Brain microvascular endothelial cell (primary cell): ENCODE measurements at regions not wholly inside any gene's neighbourhood (a gene's known extent, or its start where the extent isn't known, plus 50 kb on each side); places are given as distances from the start of the nearest gene placed in this dataset.
"Not testable (repeated sequence)": the region's sequence is repeated elsewhere in the genome, so short reads cannot be mapped to it uniquely, and the experiment has no call there.

Experiments
- DNase-seq: peaks from one replicate; pipeline ENCODE4 v3.0.0-alpha.2; 2020
- H3K27ac ChIP-seq: fragments of 250-450 bp; sonication (Bioruptor Pico); 2 replicates; pipeline ENCODE4 v1.5.1; 2020; ENCODE audit warnings: mild to moderate bottlenecking, moderate library complexity
- H3K27me3 ChIP-seq: fragments of 250-450 bp; sonication (Bioruptor Pico); replicated peaks from 2 replicates; pipeline ENCODE4 v1.5.1; 2020; ENCODE audit warnings: mild to moderate bottlenecking
- H3K36me3 ChIP-seq: fragments of 250-450 bp; sonication (Bioruptor Pico); replicated peaks from 2 replicates; pipeline ENCODE4 v1.5.1; 2020; ENCODE audit warnings: mild to moderate bottlenecking
- H3K4me3 ChIP-seq: 2 replicates; pipeline ENCODE4 v1.5.1; 2011; ENCODE audit warnings: low read depth, mild to moderate bottlenecking, control low read depth, low read length, moderate library complexity
- CTCF ChIP-seq: IDR thresholded peaks from 2 replicates; pipeline ENCODE4 v1.5.1; 2011; ENCODE audit warnings: low read depth, mild to moderate bottlenecking, moderate library complexity, low read length, control low read depth, inconsistent platforms; ENCODE audit errors: missing control alignments
- in situ Hi-C: cut with HindIII; loops from 2 replicates; pipeline ENCODE4 v1.10.0; 2017; ENCODE audit warnings: low sequenced_read_pairs, low pct_ligation_motif_present

- TF ChIP-seq CTCF: no peak
- DNase-seq: no peak
- in situ Hi-C loops: no loop called here
- H3K27me3 ChIP-seq: no peaks in the 10 kb centered on the region
- H3K4me3 ChIP-seq: no peak overlapping the region
- no peaks in the 10 kb centered on the region for H3K36me3 ChIP-seq
- no peak overlapping the region for H3K27ac ChIP-seq
Observed at GRCh38 chr1:223046011-223046410, 97.0 kb downstream of the TLR5 start.

DNA sequence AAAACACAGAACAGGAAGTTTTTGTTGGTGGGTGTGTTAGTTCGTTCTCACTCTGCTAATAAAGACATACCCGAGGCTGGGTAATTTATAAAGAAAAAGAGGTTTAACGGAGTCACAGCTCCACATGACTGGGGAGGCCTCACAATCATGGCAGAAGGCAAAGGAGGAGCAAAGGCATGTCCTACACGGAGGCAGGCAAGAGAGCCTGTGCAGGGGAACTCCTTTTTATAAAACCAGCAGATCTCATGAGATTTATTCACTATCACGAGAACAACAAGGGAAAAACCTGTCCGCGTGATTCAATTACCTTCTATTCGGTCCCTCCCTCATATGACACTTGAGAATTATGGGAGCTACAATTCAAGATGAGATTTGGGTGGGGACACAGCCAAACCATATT lies 96.6 kb downstream of the TLR5 start:
- DNase-seq, in situ Hi-C loops, H3K4me3 ChIP-seq, H3K36me3 ChIP-seq, H3K27me3 ChIP-seq, H3K27ac ChIP-seq: not testable (repeated sequence)

DNA sequence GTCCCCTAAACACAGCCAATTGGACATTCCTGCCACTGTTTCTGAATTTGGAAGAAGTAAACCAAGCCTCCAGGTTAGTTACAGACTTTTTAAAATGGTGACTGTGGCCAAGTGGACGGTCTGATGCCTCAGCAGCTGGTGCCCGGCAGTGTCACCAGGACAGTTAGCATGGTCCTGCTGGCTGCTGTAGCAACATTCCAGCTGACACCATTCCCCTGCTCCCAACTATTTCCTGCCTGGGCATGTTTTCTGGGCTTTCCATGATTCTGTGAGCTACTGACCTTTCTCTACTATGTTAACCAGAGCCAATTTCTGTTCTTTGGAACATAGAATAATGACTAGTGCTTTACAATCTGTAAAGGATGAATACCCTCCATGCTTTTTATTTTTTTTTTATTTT lies 95.0 kb downstream of the TLR5 start:
- in situ Hi-C loops: no loop called here
- Histone ChIP-seq H3K27ac (no peak overlapping the region), H3K4me3 (no peak overlapping the region), H3K36me3 (no peaks in the 10 kb centered on the region), H3K27me3 (no peaks in the 10 kb centered on the region)
- no peak for TF ChIP-seq CTCF
- no peak for DNase-seq

- no peaks in the 10 kb centered on the region for H3K36me3 ChIP-seq
- no peak for TF ChIP-seq CTCF
- H3K27me3 ChIP-seq: no peaks in the 10 kb centered on the region
- no peak overlapping the region for H3K4me3 ChIP-seq
- no peak overlapping the region for H3K27ac ChIP-seq
- no peak for DNase-seq
- in situ Hi-C loops: no loop called here
Observed at GRCh38 chr1:223052462-223052861, 90.6 kb downstream of the TLR5 start.

DNA sequence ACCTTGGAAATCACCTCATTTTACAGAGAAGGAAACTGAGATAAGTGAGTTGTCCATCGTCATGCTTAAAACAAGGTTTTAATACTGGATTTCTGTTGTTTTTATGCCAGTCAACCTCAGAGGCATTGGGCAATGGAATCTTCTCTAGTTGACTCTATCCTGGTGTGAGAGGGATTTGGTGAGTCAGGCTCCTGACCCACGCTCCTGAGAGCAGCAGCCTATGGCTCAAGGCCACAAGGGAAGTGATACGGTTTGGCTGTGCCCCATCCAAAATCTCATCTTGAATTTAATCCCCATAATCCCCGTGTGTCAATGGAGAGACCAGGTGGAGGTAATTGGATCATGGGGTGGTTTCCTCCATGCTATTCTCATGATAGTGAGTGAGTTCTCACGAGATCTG lies 90.1 kb downstream of the TLR5 start:
- TF ChIP-seq CTCF: no peak
- no peak overlapping the region for H3K27ac ChIP-seq
- no peak for DNase-seq
- no peaks in the 10 kb centered on the region for H3K36me3 ChIP-seq
- H3K27me3 ChIP-seq: no peaks in the 10 kb centered on the region
- in situ Hi-C loops: no loop called here
- H3K4me3 ChIP-seq: no peak overlapping the region

DNA sequence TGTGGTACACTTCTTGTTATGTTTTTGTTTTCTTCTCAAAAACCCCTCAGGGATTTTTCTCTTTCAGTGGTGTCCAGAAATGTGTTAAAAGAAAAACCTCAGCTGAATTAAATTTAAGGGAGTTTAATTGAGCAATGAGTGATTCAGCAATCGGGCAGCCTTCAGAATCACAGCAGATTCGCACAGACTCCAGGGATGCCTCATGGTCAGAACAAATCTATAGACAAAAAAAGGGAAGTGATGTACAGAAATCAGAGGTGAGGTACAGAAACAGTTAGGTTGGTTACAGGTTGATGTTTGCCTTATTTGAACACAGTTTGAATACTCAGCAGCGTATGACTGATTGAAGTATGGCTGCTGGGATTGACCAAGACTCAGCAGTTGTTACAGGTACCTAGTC lies 86.2 kb downstream of the TLR5 start:
- in situ Hi-C loops: no loop called here
- no peak for TF ChIP-seq CTCF
- no peaks in the 10 kb centered on the region for H3K27me3 ChIP-seq
- no peak overlapping the region for H3K27ac ChIP-seq
- H3K36me3 ChIP-seq: no peaks in the 10 kb centered on the region
- no peak overlapping the region for H3K4me3 ChIP-seq
- no peak for DNase-seq
